Endothelial cell of umbilical vein (primary cell): ENCODE measurements at regions not wholly inside any gene's neighbourhood (a gene's known extent, or its start where the extent isn't known, plus 50 kb on each side); places are given as distances from the start of the nearest gene placed in this dataset.

Experiments used
- BruUV-seq: library from RNA; stranded (reverse); fragments of 400-500 nt; replicated peaks from 2 replicates; lab custom pipeline; 2021; lab: Mats Ljungman, UMichigan
- CTCF ChIA-PET: fragments of 300-600, 350-600 bp; sonication (Branson Sonifier 250); formaldehyde crosslinking; loops from one replicate; lab custom pipeline; 2021; ENCODE audit warnings: antibody characterized with exemption, inconsistent platforms; lab: Charles Lee
- POLR2A ChIA-PET: fragments of 300-600, 350-600 bp; sonication (Branson Sonifier 250); formaldehyde crosslinking; loops from one replicate; lab custom pipeline; 2021; ENCODE audit warnings: antibody characterized with exemption, inconsistent platforms; lab: Charles Lee
- DNase-seq: peaks from one replicate; pipeline ENCODE4 v3.0.0-alpha.2; 2011; ENCODE audit warnings: low read depth, low spot score
- FAIRE-seq: peaks from 2 replicates; lab custom pipeline; 2011; peaks lifted over from hg19 to GRCh38; lab: Jason Lieb, UNC
- H2AFZ ChIP-seq: 2 replicates; pipeline ENCODE4 v1.6.0; 2012; ENCODE audit warnings: low read depth, low read length, control low read depth, inconsistent platforms
- H3K27ac ChIP-seq: 2 replicates; pipeline ENCODE4 v1.5.1; 2011; ENCODE audit warnings: low read depth, mild to moderate bottlenecking, control low read depth, low read length, moderate library complexity; ENCODE audit not compliant: insufficient read depth
- H3K27me3 ChIP-seq, 2 experiments: 2 replicates each; pipeline versions ENCODE4 v1.6.0 to v1.6.1; 2011; ENCODE audit warnings: low read length in 2 of 2, mixed read lengths in 1 of 2; ENCODE audit not compliant: control insufficient read depth in 2 of 2, insufficient read depth in 2 of 2
- H3K36me3 ChIP-seq, 2 experiments: 2 replicates in 1 of 2; 3 replicates in 1 of 2; pipeline ENCODE4 v1.5.1; 2011; ENCODE audit warnings: low read length in 2 of 2, mild to moderate bottlenecking in 1 of 2, moderate library complexity in 1 of 2; ENCODE audit not compliant: control insufficient read depth in 2 of 2, insufficient read depth in 2 of 2; ENCODE audit errors: extremely low read depth in 1 of 2
- H3K4me1 ChIP-seq: 3 replicates; pipeline ENCODE4 v1.5.1; 2011; ENCODE audit warnings: mild to moderate bottlenecking, low read length; ENCODE audit not compliant: control insufficient read depth, insufficient read depth; ENCODE audit errors: extremely low read depth
- H3K4me2 ChIP-seq: 2 replicates; pipeline ENCODE4 v1.6.1; 2011; ENCODE audit warnings: low read length, control low read depth, mixed read lengths; ENCODE audit not compliant: insufficient read depth
- H3K4me3 ChIP-seq, 3 experiments: fragments of 200-600 bp in 1 of 3; sonication (generic), shearing (Covaris generic) in 1 of 3; replicated peaks in 1 of 3; 2 replicates each; pipeline ENCODE4 v1.5.1; 2011 to 2016; ENCODE audit warnings: control low read depth in 3 of 3, low read length in 3 of 3, mild to moderate bottlenecking in 2 of 3, inconsistent platforms in 1 of 3, low read depth in 1 of 3, moderate library complexity in 1 of 3; ENCODE audit not compliant: insufficient read depth in 1 of 3
- H3K79me2 ChIP-seq: 2 replicates; pipeline ENCODE4 v1.6.0; 2012; ENCODE audit warnings: low read length, inconsistent platforms; ENCODE audit not compliant: control insufficient read depth, insufficient read depth
- H3K9ac ChIP-seq: replicated peaks from 2 replicates; pipeline ENCODE3; 2011; ENCODE audit warnings: low read length, control low read depth; ENCODE audit not compliant: insufficient read depth; ENCODE audit errors: extremely low read depth
- H3K9me1 ChIP-seq: replicated peaks from 3 replicates; pipeline ENCODE4 v1.6.0; 2011; ENCODE audit warnings: mild to moderate bottlenecking, low read length; ENCODE audit not compliant: control insufficient read depth, insufficient read depth; ENCODE audit errors: extremely low read depth
- H3K9me3 ChIP-seq: replicated peaks from 2 replicates; pipeline ENCODE4 v1.5.1; 2012; ENCODE audit warnings: low read length, inconsistent platforms; ENCODE audit not compliant: control insufficient read depth, insufficient read depth
- H4K20me1 ChIP-seq: replicated peaks from 2 replicates; pipeline ENCODE3; 2011; ENCODE audit warnings: mild to moderate bottlenecking, low read length; ENCODE audit not compliant: control insufficient read depth, insufficient read depth; ENCODE audit errors: extremely low read depth
- EZH2 ChIP-seq: IDR thresholded peaks from 2 replicates; pipeline ENCODE4 v1.6.1; 2012; ENCODE audit warnings: borderline replicate concordance, low read depth, mild to moderate bottlenecking, moderate library complexity, low read length, inconsistent platforms; ENCODE audit not compliant: severe bottlenecking
- FOS ChIP-seq: IDR thresholded peaks from 2 replicates; pipeline ENCODE4 v1.6.1; 2011; ENCODE audit warnings: mild to moderate bottlenecking, low read length, moderate library complexity, borderline replicate concordance; ENCODE audit not compliant: insufficient read depth
- JUN ChIP-seq: IDR thresholded peaks from 2 replicates; pipeline ENCODE4 v1.6.1; 2011; ENCODE audit warnings: borderline replicate concordance, low read depth; ENCODE audit not compliant: insufficient read length, insufficient read depth
- MYC ChIP-seq: IDR thresholded peaks from one replicate; pipeline ENCODE4 v1.6.1; 2011; ENCODE audit warnings: mild to moderate bottlenecking, low read depth, low read length
- POLR2A ChIP-seq: IDR thresholded peaks from 2 replicates; pipeline ENCODE4 v1.6.1; 2012; ENCODE audit warnings: low read depth, mild to moderate bottlenecking, control low read depth, low read length
- POLR2AphosphoS5 ChIP-seq: IDR thresholded peaks from 2 replicates; pipeline ENCODE4 v1.6.1; 2012; ENCODE audit warnings: low read depth, mild to moderate bottlenecking, control low read depth, low read length, moderate library complexity; ENCODE audit not compliant: insufficient read depth
- dilution Hi-C: fragments of 300-500 bp; cut with MboI; formaldehyde crosslinking; loops from one replicate; pipeline ENCODE4 v1.15.0; 2019; ENCODE audit warnings: low sequenced_read_pairs; ENCODE audit not compliant: extremely low pct_ligation_motif_present
- intact Hi-C: fragments of 100-400 bp; cut with micrococcal nuclease; formaldehyde crosslinking; loops from one replicate; pipeline ENCODE4 v1.10.0; 2022
- TF ChIP-seq, protein P1 (sequence below): IDR thresholded peaks from 2 replicates; pipeline ENCODE4 v1.6.1; 2011; ENCODE audit not compliant: insufficient read depth, insufficient read length
- TF ChIP-seq, protein P2 (sequence below), 2 donors: IDR thresholded peaks; 1 replicate in 1 of 2; 2 replicates in 1 of 2; pipeline ENCODE4 v1.5.1; 2011; ENCODE audit warnings: low read length in 2 of 2, mild to moderate bottlenecking in 2 of 2, moderate library complexity in 2 of 2, control low read depth in 1 of 2, inconsistent platforms in 1 of 2, low read depth in 1 of 2; ENCODE audit not compliant: insufficient read depth in 1 of 2; ENCODE audit errors: extremely low read depth in 1 of 2

DNA sequence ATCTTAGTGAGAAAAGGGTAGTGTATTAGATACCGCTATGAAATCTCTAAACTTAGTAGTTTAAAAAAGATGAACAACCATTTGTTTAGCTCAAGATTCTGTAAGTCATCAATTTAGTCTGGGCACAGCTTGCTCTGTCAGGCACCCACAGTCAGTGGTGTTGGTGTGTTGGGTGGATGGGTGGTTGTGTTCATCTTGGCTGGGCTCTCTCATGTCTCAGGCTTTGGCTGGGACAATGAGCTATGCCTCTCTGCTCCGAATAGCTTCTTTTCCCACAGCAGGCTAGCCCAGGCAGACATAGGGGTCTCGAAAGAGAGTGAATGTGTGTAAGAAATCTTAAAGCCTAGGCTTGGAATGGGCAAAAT lies 127.0 kb upstream of the GATB start:
- ChIA-PET CTCF (no interaction called here), POLR2A (no interaction called here)
- no TSS peak for BruUV-seq
- dilution Hi-C loops (no loop called here), intact Hi-C loops (no loop called here)
- Histone ChIP-seq H3K27ac (no peak overlapping the region), H3K36me3 (no peaks in the 10 kb centered on the region), H3K27me3 (no peaks in the 10 kb centered on the region), H3K4me2 (no peak overlapping the region), H3K79me2 (no peaks in the 10 kb centered on the region), H3K4me1 (no peaks in the 10 kb centered on the region), H3K9ac (no peak overlapping the region), H3K4me3 (no peak overlapping the region), H3K9me3 (no peaks in the 10 kb centered on the region), H2AFZ (no peak overlapping the region), H3K9me1 (no peaks in the 10 kb centered on the region), H4K20me1 (no peaks in the 10 kb centered on the region)
- TF ChIP-seq, protein P1, sequence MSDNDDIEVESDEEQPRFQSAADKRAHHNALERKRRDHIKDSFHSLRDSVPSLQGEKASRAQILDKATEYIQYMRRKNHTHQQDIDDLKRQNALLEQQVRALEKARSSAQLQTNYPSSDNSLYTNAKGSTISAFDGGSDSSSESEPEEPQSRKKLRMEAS = no peak
- DNase-seq (no peak), FAIRE-seq (no peak)

DNA sequence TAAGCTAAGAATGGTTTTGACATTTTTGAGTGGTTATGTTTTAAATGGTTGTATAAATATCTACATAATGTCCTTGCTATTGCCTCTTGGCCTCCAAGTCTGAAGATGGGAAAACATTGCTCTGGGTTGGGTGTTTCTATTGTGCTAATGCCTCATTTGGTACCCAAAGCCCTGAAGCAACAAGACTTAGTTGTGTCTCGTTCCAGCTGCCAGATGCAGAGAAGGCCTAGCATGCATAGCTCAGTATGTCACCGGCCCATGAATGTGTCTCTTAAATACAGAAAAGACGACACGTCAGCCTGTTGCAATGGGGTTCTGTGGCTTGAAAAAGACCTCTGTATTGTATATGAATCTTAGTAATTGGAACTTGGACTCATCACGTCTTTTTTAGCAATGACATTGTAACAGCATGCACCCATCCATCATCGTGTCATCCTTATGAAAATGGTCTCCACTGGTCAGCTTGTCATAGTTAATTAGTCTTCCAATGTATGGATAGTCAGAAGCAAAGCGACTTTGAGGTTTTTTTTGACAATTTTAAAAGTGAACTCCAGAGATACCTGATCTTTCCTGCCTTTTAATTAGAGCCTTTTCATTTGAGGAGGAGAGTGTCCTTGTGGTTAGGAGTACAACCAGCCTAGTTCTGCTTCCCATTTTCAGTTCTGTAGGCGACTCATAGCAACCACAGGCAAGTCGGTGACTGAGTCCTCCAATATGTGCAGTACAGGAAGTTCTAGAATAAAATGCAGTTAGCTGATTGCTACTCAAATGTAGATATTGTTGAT lies 126.4 kb upstream of the GATB start:
- Histone ChIP-seq H3K9me1 (no peaks in the 10 kb centered on the region), H2AFZ (no peak overlapping the region), H4K20me1 (no peaks in the 10 kb centered on the region), H3K79me2 (no peaks in the 10 kb centered on the region), H3K4me3 (no peak overlapping the region), H3K9me3 (no peaks in the 10 kb centered on the region), H3K9ac (no peak overlapping the region), H3K4me2 (no peak overlapping the region), H3K27me3 (no peaks in the 10 kb centered on the region), H3K36me3 (no peaks in the 10 kb centered on the region), H3K27ac (no peak overlapping the region), H3K4me1 (no peaks in the 10 kb centered on the region)
- FAIRE-seq = no peak
- intact Hi-C loops (no loop called here), dilution Hi-C loops (no loop called here)
- CTCF ChIA-PET = no interaction called here
- TF ChIP-seq, protein P2, sequence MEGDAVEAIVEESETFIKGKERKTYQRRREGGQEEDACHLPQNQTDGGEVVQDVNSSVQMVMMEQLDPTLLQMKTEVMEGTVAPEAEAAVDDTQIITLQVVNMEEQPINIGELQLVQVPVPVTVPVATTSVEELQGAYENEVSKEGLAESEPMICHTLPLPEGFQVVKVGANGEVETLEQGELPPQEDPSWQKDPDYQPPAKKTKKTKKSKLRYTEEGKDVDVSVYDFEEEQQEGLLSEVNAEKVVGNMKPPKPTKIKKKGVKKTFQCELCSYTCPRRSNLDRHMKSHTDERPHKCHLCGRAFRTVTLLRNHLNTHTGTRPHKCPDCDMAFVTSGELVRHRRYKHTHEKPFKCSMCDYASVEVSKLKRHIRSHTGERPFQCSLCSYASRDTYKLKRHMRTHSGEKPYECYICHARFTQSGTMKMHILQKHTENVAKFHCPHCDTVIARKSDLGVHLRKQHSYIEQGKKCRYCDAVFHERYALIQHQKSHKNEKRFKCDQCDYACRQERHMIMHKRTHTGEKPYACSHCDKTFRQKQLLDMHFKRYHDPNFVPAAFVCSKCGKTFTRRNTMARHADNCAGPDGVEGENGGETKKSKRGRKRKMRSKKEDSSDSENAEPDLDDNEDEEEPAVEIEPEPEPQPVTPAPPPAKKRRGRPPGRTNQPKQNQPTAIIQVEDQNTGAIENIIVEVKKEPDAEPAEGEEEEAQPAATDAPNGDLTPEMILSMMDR (IDR thresholded peaks at IDR 0.05; ENCODE audit: extremely low read depth in 1 of 2, insufficient read depth in 1 of 2, low read depth in 1 of 2, low read length in 2 of 2) = no peak
- TF ChIP-seq, protein P1 = no peak
- TF ChIP-seq POLR2AphosphoS5 (no peak), FOS (no peak), JUN (no peak), POLR2A (no peak), MYC (no peak), EZH2 (no peak)
- DNase-seq = no peak
- BruUV-seq = no TSS peak
- POLR2A ChIA-PET = no interaction called here
